NOMO-1 treated with dmso at 0.1 percent for 144 hours (cell line): ENCODE measurements at regions not wholly inside any gene's neighbourhood (a gene's known extent, or its start where the extent isn't known, plus 50 kb on each side); places are given as distances from the start of the nearest gene placed in this dataset.

Experiments
- DNase-seq: peaks from one replicate; lab custom pipeline; 2025; ENCODE audit not compliant: unreplicated experiment; lab: John Stamatoyannopoulos, UW

- no peak for DNase-seq
These were observed 96.0 kb upstream of the MAP3K4 start for GRCh38 chr6:160895562-160895961.

GRCh38 chr6:160899671-160900430 is 91.7 kb upstream of the MAP3K4 start:
- no peak for DNase-seq

GRCh38 chr6:160911949-160912348 is 79.6 kb upstream of the MAP3K4 start:
- DNase-seq: no peak

GRCh38 chr6:160912411-160912810 is 79.2 kb upstream of the MAP3K4 start:
- DNase-seq: no peak

- no peak for DNase-seq
These were observed 74.0 kb upstream of the MAP3K4 start for GRCh38 chr6:160917572-160917971.

- DNase-seq: peak; percentile 0
These were observed 71.7 kb upstream of the MAP3K4 start for GRCh38 chr6:160919723-160920440.

GRCh38 chr6:160921095-160921494 is 70.5 kb upstream of the MAP3K4 start:
- no peak for DNase-seq

GRCh38 chr6:160926281-160927276 is 65.0 kb upstream of the MAP3K4 start:
- DNase-seq: no peak

- DNase-seq: no peak
These were observed 64.2 kb upstream of the MAP3K4 start for GRCh38 chr6:160927416-160927815.

GRCh38 chr6:160929361-160929760 is 62.2 kb upstream of the MAP3K4 start:
- no peak for DNase-seq

GRCh38 chr6:160929831-160930230 is 61.7 kb upstream of the MAP3K4 start:
- no peak for DNase-seq

GRCh38 chr6:160930547-160931377 is 60.8 kb upstream of the MAP3K4 start:
- DNase-seq: no peak

- DNase-seq: no peak
These were observed 59.9 kb upstream of the MAP3K4 start for GRCh38 chr6:160931378-160932310.

- no peak for DNase-seq
These were observed 58.3 kb upstream of the MAP3K4 start for GRCh38 chr6:160933256-160933655.

- no peak for DNase-seq
These were observed 57.4 kb upstream of the MAP3K4 start for GRCh38 chr6:160934157-160934556.

GRCh38 chr6:160940197-160940596 is 51.4 kb upstream of the MAP3K4 start:
- no peak for DNase-seq
